ENCODE measurements at regions not wholly inside any gene's neighbourhood (a gene's known extent, or its start where the extent isn't known, plus 50 kb on each side); places are given as distances from the start of the nearest gene placed in this dataset.
A peak's percentile ranks its signal among the peaks of the same experiment; 100 is the strongest.

- no peak for DNase-seq
Observed at GRCh38 chr18:39675906-39676305, 2110.3 kb upstream of the CELF4 start.

GRCh38 chr18:39675368-39675767 is 2109.8 kb upstream of the CELF4 start:
- DNase-seq: no peak

DNA sequence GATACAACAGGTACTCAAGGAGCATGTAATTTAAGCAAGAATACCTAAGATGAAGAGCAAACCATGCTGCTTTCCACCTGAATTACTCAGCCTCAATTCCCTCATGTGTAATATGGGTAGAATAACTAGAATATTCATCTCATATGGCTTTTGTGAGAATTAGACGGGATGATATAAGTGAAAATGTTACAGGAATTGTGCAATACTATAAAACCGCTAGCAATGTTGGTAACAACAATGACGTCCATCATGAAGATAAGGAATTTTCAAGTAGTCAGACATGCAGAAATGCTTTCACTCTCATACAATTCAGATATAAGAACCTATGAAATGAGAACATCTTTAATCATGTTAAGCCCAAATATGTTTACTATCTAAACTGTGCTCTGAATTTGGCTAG is 2106.6 kb upstream of the CELF4 start:
- DNase-seq: no peak

DNA sequence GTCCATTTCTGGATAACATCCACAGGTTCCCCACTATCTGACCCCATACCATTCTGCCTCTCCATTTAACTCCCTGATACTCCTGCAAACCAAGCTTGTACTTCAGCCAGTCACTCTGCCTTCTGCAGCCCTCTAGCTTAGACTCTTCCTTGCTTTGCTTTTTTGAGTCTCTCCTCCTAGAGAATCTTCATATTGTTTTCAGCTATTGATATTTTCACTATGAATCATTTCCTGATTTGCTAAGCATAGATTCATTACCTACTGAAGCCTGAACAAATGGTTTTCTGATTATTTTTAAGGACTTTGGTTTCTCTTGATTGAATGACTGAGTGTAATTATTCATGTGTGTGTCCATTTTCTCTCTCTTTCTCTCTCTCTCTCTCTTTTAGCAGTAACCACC is 2102.3 kb upstream of the CELF4 start:
- DNase-seq: peak; percentile 59

DNA sequence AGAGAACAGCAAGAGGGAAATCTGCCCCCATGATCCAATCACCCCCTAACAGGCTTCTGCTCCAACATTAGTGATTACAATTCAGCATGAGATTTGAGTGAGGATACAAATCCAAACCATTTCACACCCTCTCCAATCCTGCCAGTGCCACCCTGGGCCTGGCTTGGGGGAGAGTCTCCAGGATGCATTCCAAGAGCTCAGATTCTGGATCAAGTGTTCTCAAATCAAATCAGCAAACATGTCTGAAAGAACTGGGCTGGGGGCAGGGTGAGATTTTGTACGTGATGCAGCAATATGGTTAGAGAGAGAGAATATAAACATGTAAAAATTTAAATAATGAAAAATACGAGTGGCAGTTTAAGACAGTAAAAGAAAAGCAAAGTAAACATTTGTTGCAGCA is 2100.9 kb upstream of the CELF4 start:
- no peak for DNase-seq

DNA sequence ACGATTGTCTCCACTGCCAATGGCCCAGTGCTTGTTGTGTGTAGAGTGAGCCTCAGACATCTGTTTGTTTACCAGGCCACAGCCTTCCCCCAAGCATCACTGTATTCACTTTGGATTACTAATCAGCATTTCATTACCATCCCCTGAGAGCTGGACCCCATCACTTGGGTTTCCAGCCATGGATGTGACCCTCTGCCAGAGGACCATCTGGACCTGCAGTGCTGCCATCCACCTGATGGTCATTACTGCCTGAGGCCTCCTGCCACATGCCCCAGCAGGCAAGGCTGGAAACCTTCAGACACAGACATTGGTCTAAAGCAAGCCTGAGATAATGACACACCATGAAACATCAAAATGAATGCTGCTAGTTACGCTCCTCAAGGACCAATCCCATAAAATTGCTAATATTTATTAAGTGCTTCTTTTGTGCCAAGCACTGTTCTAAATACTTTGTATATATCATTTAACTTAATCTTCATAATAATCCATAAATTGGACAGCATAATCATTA is 2096.3 kb upstream of the CELF4 start:
- DNase-seq: no peak

- peak; percentile 66 for DNase-seq
Observed at GRCh38 chr18:39660141-39660540, 2094.5 kb upstream of the CELF4 start.

GRCh38 chr18:39655341-39655740 is 2089.7 kb upstream of the CELF4 start:
- no peak for DNase-seq

GRCh38 chr18:39653221-39653620 is 2087.6 kb upstream of the CELF4 start:
- no peak for DNase-seq

DNA sequence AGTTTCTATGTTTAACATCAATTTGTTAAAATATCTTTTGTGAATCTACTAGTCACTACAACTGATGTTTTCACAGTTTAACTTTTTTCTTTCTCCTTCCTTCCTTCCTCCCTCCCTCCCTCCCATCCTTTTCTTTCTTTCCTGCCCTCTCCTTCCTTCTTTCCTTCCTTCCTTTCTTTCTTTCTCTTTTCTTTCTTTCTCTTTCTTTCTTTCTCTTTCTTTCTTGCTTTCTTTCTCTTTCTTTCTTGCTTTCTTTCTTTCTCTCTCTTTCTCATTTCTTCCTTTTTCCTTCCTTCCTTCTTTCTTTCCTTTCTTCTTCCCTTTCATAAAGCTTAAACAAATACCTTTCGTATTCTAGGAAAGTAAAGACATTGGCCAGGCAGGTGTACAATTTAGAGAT is 2083.0 kb upstream of the CELF4 start:
- no peak for DNase-seq

GRCh38 chr18:39647627-39648534 is 2082.3 kb upstream of the CELF4 start:
- peak; percentile 83 for DNase-seq

GRCh38 chr18:39638224-39638623 is 2072.6 kb upstream of the CELF4 start:
- no peak for DNase-seq

- no peak for DNase-seq
Observed at GRCh38 chr18:39636931-39637330, 2071.3 kb upstream of the CELF4 start.

- DNase-seq: no peak
Observed at GRCh38 chr18:39635966-39636365, 2070.4 kb upstream of the CELF4 start.

GRCh38 chr18:39635192-39635591 is 2069.6 kb upstream of the CELF4 start:
- no peak for DNase-seq

DNA sequence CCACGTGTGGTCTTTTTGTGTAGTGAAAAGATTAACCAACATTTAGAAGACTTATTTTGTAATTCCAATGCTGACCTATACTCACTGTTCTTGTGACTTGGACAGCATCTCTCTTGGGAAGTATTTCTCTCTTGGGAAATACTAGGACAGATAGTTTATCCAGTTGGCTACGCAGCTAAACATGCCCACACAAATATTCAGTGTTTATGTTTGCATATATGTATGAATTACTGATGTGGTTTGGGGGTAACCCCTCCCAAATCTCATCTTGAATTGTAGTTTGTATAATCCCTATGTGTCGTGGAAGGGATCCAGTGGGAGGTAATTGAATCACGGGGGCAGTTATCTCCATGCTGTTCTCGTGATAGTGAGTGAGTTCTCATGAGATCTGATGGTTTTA is 2062.3 kb upstream of the CELF4 start:
- peak; percentile 46 for DNase-seq

- peak; percentile 79 for DNase-seq
Observed at GRCh38 chr18:39624961-39625360, 2059.4 kb upstream of the CELF4 start.

DNA sequence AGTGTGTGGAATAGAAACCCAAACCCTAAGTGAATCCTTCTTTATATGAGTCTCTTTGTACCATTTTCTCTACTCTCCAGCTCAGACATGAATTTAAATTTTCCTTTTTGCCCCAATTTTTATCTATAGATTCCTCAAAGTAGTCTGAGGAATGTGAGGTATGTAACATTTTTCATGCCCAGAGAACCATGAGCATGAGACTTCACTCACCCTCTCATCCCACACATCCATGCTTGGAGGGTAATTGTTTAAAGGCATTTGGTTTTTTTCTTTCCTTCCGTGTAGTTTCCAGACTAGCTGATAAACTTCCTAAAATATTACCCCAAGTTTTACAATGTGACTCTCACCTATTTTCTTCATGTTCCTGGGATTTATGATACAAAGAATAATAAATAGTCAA is 2056.8 kb upstream of the CELF4 start:
- DNase-seq: no peak

DNA sequence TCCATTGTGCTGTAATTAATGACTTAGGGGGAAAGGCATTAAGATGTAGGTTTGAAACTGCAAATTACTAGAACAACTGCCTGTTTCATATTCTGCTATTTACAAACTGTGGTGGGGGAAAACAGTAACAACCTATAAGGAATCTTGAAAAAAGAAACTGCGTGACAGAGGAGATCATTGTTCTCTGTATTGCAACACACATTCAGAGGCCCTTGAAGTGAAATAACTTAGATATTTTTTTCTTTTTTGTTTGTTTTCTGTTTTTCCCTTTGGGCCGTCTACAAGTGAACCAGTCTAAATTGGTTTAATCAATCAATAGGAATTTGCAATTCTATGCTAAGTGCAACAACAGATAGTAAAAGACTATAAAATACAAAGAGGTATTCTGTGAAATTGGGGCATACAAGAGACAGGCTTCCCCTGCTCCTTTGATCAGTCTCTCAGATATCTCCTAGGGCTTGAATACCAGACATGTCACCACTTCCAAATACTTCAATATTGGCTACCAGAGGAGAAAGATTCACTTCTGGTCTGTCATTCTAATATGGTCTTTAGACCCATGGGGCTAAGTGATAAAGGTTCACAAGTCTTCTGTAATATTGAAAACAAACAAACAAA is 2055.1 kb upstream of the CELF4 start:
- DNase-seq: no peak

- DNase-seq: no peak
Observed at GRCh38 chr18:39618265-39619003, 2052.8 kb upstream of the CELF4 start.

GRCh38 chr18:39611381-39612100 is 2045.9 kb upstream of the CELF4 start:
- DNase-seq: no peak

GRCh38 chr18:39607034-39607433 is 2041.4 kb upstream of the CELF4 start:
- DNase-seq: no peak

GRCh38 chr18:39604836-39605235 is 2039.2 kb upstream of the CELF4 start:
- peak; percentile 61 for DNase-seq
